Peyer's patch (tissue), 4 donors: ENCODE measurements at regions not wholly inside any gene's neighbourhood (a gene's known extent, or its start where the extent isn't known, plus 50 kb on each side); places are given as distances from the start of the nearest gene placed in this dataset.

ENCODE experiments used
- DNase-seq, 3 donors: peaks; one replicate each; pipeline ENCODE4 v3.0.0-alpha.2; 2017 to 2019
- H3K27ac ChIP-seq, 4 donors: fragments of 200-600 bp; sonication (generic); one replicate each; pipeline ENCODE4 v1.5.1; 2016 to 2019
- H3K27me3 ChIP-seq, 2 donors: fragments of 200-600 bp; sonication (generic); one replicate each; pipeline ENCODE4 v1.5.1; 2019
- H3K36me3 ChIP-seq, 3 donors: fragments of 200-600 bp; sonication (generic); one replicate each; pipeline ENCODE4 v1.5.1; 2016 to 2019
- H3K4me1 ChIP-seq, 4 donors: fragments of 200-600 bp; sonication (generic); one replicate each; pipeline ENCODE4 v1.5.1; 2016 to 2019
- H3K4me3 ChIP-seq, 4 donors: fragments of 200-600 bp; sonication (generic); 1 replicate in 3 of 4; 2 replicates in 1 of 4; pipeline ENCODE4 v1.5.1; 2016 to 2019; ENCODE audit warnings: mild to moderate bottlenecking in 1 of 4
- H3K9me3 ChIP-seq, 4 donors: fragments of 200-600 bp; sonication (generic); one replicate each; pipeline ENCODE4 v1.5.1; 2016 to 2019; ENCODE audit warnings: mild to moderate bottlenecking in 1 of 4
- CTCF ChIP-seq, 6 experiments: fragments of 450-650 bp in 4 of 6; fragments of 200-600 bp in 2 of 6; sonication (generic) in 1 of 6; IDR thresholded peaks; one replicate each; pipeline ENCODE4 v1.5.1; 2017 to 2019; ENCODE audit warnings: antibody characterized with exemption in 6 of 6, mild to moderate bottlenecking in 3 of 6, moderate library complexity in 1 of 6
- POLR2A ChIP-seq, 2 donors: fragments of 450-650 bp; IDR thresholded peaks; one replicate each; pipeline ENCODE4 v1.5.1; 2017; ENCODE audit warnings: antibody characterized with exemption in 2 of 2, mild to moderate bottlenecking in 2 of 2, moderate library complexity in 2 of 2

GRCh38 chr4:119726505-119726904 is 97.9 kb upstream of the PDE5A start:
- Histone ChIP-seq H3K27me3 (no peaks in the 10 kb centered on the region), H3K4me1 (peaks cover 0 to 21% (median 0%) of the 10 kb centered on the region in 4 donors), H3K9me3 (no peaks in the 10 kb centered on the region), H3K27ac (no peak overlapping the region), H3K36me3 (no peaks in the 10 kb centered on the region), H3K4me3 (no peak overlapping the region)
- DNase-seq, result no peak
- TF ChIP-seq CTCF (IDR thresholded peaks at IDR 0.05) (no peak), POLR2A (IDR thresholded peaks at IDR 0.05) (no peak)

- Histone ChIP-seq H3K9me3 (no peaks in the 10 kb centered on the region), H3K27ac (peak overlapping the region in 2 of 4 donors; percentile 13 to 19), H3K4me3 (no peak overlapping the region), H3K4me1 (peaks cover 0 to 17% (median 0%) of the 10 kb centered on the region in 4 donors), H3K27me3 (no peaks in the 10 kb centered on the region), H3K36me3 (no peaks in the 10 kb centered on the region)
- TF ChIP-seq POLR2A (IDR thresholded peaks at IDR 0.05) (no peak), CTCF (IDR thresholded peaks at IDR 0.05) (no peak)
- no peak for DNase-seq
These were observed 97.2 kb upstream of the PDE5A start for GRCh38 chr4:119725688-119726330.

GRCh38 chr4:119725011-119725410 is 96.4 kb upstream of the PDE5A start:
- H3K9me3 ChIP-seq, result no peaks in the 10 kb centered on the region

GRCh38 chr4:119722670-119723069 is 94.1 kb upstream of the PDE5A start:
- H3K36me3 ChIP-seq, result no peaks in the 10 kb centered on the region
- no peak for TF ChIP-seq POLR2A (IDR thresholded peaks at IDR 0.05)
- no peak for TF ChIP-seq CTCF (IDR thresholded peaks at IDR 0.05)
- H3K27ac ChIP-seq, result no peak overlapping the region
- H3K4me3 ChIP-seq, result no peak overlapping the region
- no peaks in the 10 kb centered on the region for H3K9me3 ChIP-seq
- H3K27me3 ChIP-seq, result no peaks in the 10 kb centered on the region
- H3K4me1 ChIP-seq, result peaks cover 0 to 8% (median 0%) of the 10 kb centered on the region in 4 donors
- DNase-seq, result no peak

More at GRCh38 chr4:119725011-119725410, 96.4 kb upstream of the PDE5A start:
- no peaks in the 10 kb centered on the region for H3K27me3 ChIP-seq
- no peak overlapping the region for H3K27ac ChIP-seq
- H3K4me3 ChIP-seq, result no peak overlapping the region
- peaks cover 0 to 13% (median 0%) of the 10 kb centered on the region in 4 donors for H3K4me1 ChIP-seq
- TF ChIP-seq CTCF (IDR thresholded peaks at IDR 0.05) (no peak), POLR2A (IDR thresholded peaks at IDR 0.05) (no peak)
- DNase-seq, result no peak
- no peaks in the 10 kb centered on the region for H3K36me3 ChIP-seq

- Histone ChIP-seq H3K36me3 (no peaks in the 10 kb centered on the region), H3K4me3 (no peak overlapping the region), H3K9me3 (no peaks in the 10 kb centered on the region), H3K27ac (no peak overlapping the region), H3K4me1 (peaks cover 0 to 8% (median 0%) of the 10 kb centered on the region in 4 donors), H3K27me3 (no peaks in the 10 kb centered on the region)
- TF ChIP-seq POLR2A (IDR thresholded peaks at IDR 0.05) (no peak), CTCF (IDR thresholded peaks at IDR 0.05) (no peak)
- no peak for DNase-seq
These were observed 93.3 kb upstream of the PDE5A start for GRCh38 chr4:119721878-119722277.
